ENCODE measurements at regions not wholly inside any gene's neighbourhood (a gene's known extent, or its start where the extent isn't known, plus 50 kb on each side); places are given as distances from the start of the nearest gene placed in this dataset.

DNA sequence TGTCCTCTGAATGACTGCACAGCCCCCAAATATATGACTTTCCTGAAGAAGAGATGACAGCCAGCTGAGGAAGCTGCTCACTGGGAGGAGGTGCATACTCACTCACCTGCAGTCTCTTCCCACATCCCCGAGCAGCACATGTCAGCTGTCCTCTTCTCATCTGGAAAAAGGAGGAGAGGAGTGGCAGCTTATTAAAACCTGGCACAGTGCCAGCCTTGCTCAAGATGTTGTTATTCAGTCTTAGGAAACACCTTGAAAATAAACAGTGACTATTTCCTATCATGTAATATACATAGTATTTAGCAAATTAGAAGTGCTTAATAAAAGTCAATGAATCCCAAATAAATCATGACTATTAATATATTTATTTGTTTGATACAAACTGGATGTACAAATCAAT, 232.9 kb downstream of the EPM2A start:
- H3K4me3 ChIP-seq, result no peak overlapping the region
- WGBS, 2 donors (ENCODE audit: low coverage in 1 of 2), result 57% methylated on average over 1 of the region's 1 CpG; no CpG with 5 or more reads in 1 of the 2 donors
- peaks cover 0 to 5% (median 0%) of the 10 kb centered on the region in 3 donors for H3K9me3 ChIP-seq
- H3K27me3 ChIP-seq, result no peaks in the 10 kb centered on the region
- H3K36me3 ChIP-seq, result no peaks in the 10 kb centered on the region
- no peak overlapping the region for H3K27ac ChIP-seq
- no peak for TF ChIP-seq CTCF (IDR thresholded peaks at IDR 0.05)
- no peak for TF ChIP-seq POLR2A (IDR thresholded peaks at IDR 0.05)
- no peak for TF ChIP-seq POLR2AphosphoS5 (IDR thresholded peaks at IDR 0.05)
- no peak for TF ChIP-seq EP300 (IDR thresholded peaks at IDR 0.05)
- no peaks in the 10 kb centered on the region for H3K4me1 ChIP-seq
- ATAC-seq, result no peak

DNA sequence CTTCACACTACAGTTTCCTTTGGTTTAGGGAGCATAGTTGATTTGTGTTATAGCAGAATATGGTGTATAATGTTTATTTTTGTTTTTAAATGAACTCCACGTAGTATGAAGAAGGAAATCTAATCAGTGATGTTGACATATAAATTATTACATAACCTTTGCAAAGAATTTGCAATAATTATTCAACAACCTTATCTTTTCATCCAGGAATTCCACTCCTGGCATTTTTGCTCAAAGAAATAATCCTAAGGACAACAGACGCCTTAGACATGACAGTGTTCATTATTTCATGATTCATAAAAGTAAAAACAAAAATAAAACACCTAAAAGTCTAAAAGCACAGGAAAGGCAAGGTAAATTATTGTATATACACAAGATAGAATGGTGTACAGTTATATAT, 229.2 kb downstream of the EPM2A start:
- H3K4me3 ChIP-seq, result no peak overlapping the region
- 35 to 44% methylated on average over 2 of the region's 2 CpGs for WGBS, 2 donors (ENCODE audit: low coverage in 1 of 2)
- TF ChIP-seq EP300 (IDR thresholded peaks at IDR 0.05) (no peak), POLR2AphosphoS5 (IDR thresholded peaks at IDR 0.05) (no peak), POLR2A (IDR thresholded peaks at IDR 0.05) (no peak), CTCF (IDR thresholded peaks at IDR 0.05) (no peak)

GRCh38 chr6:145506565-145506964, 228.8 kb downstream of the EPM2A start:
- no peak overlapping the region for H3K27ac ChIP-seq
- no peak overlapping the region for H3K4me3 ChIP-seq
- WGBS, 2 donors (ENCODE audit: low coverage in 1 of 2), result 40 to 50% methylated on average over 1 of the region's 1 CpG
- H3K4me1 ChIP-seq, result no peaks in the 10 kb centered on the region
- no peak for TF ChIP-seq POLR2A (IDR thresholded peaks at IDR 0.05)
- TF ChIP-seq POLR2AphosphoS5 (IDR thresholded peaks at IDR 0.05), result no peak
- TF ChIP-seq CTCF (IDR thresholded peaks at IDR 0.05), result no peak
- no peak for TF ChIP-seq EP300 (IDR thresholded peaks at IDR 0.05)
- H3K9me3 ChIP-seq, result peaks cover 0 to 43% (median 0%) of the 10 kb centered on the region in 3 donors
- ATAC-seq, result no peak
- H3K27me3 ChIP-seq, result no peaks in the 10 kb centered on the region
- no peaks in the 10 kb centered on the region for H3K36me3 ChIP-seq

More for the DNA sequence above, 229.2 kb downstream of the EPM2A start:
- Histone ChIP-seq H3K27ac (no peak overlapping the region), H3K27me3 (no peaks in the 10 kb centered on the region), H3K9me3 (peaks cover 0 to 39% (median 0%) of the 10 kb centered on the region in 3 donors), H3K4me1 (no peaks in the 10 kb centered on the region), H3K36me3 (no peaks in the 10 kb centered on the region)
- no peak for ATAC-seq

- H3K4me3 ChIP-seq, result no peak overlapping the region
- peaks cover 0 to 46% (median 0%) of the 10 kb centered on the region in 3 donors for H3K9me3 ChIP-seq
- ATAC-seq, result no peak
- H3K27ac ChIP-seq, result no peak overlapping the region
- H3K36me3 ChIP-seq, result no peaks in the 10 kb centered on the region
- no peaks in the 10 kb centered on the region for H3K27me3 ChIP-seq
- TF ChIP-seq POLR2A (IDR thresholded peaks at IDR 0.05) (no peak), CTCF (IDR thresholded peaks at IDR 0.05) (no peak), EP300 (IDR thresholded peaks at IDR 0.05) (no peak), POLR2AphosphoS5 (IDR thresholded peaks at IDR 0.05) (no peak)
- no peaks in the 10 kb centered on the region for H3K4me1 ChIP-seq
- 80 to 81% methylated on average over 2 of the region's 2 CpGs for WGBS, 2 donors (ENCODE audit: low coverage in 1 of 2)
Measured at GRCh38 chr6:145507239-145507638, 228.1 kb downstream of the EPM2A start.

GRCh38 chr6:145508107-145508506, 227.2 kb downstream of the EPM2A start:
- TF ChIP-seq CTCF (IDR thresholded peaks at IDR 0.05) (no peak), POLR2AphosphoS5 (IDR thresholded peaks at IDR 0.05) (no peak), EP300 (IDR thresholded peaks at IDR 0.05) (no peak), POLR2A (IDR thresholded peaks at IDR 0.05) (no peak)
- ATAC-seq, result no peak
- no peaks in the 10 kb centered on the region for H3K27me3 ChIP-seq
- WGBS, 2 donors (ENCODE audit: low coverage in 1 of 2), result no CpG with 5 or more reads among the region's 1 CpG
- H3K36me3 ChIP-seq, result no peaks in the 10 kb centered on the region
- no peak overlapping the region for H3K4me3 ChIP-seq
- H3K27ac ChIP-seq, result no peak overlapping the region
- peaks cover 0 to 46% (median 0%) of the 10 kb centered on the region in 3 donors for H3K9me3 ChIP-seq
- no peaks in the 10 kb centered on the region for H3K4me1 ChIP-seq

Data from gastroesophageal sphincter (tissue), 4 donors.